HL-60 (cell line): ENCODE measurements at regions not wholly inside any gene's neighbourhood (a gene's known extent, or its start where the extent isn't known, plus 50 kb on each side); places are given as distances from the start of the nearest gene placed in this dataset.
"Not testable (repeated sequence)": the region's sequence is repeated elsewhere in the genome, so short reads cannot be mapped to it uniquely, and the experiment has no call there.

Source experiments
- DNase-seq, 2 experiments: peaks; one replicate each; pipeline ENCODE4 v3.0.0-alpha.2; 2010 to 2020; ENCODE audit warnings: low read depth in 1 of 2, low spot score in 1 of 2
- H3K27ac ChIP-seq: fragments of 250-450 bp; sonication (Bioruptor Pico); replicated peaks from 2 replicates; pipeline ENCODE4 v1.5.1; 2020; ENCODE audit warnings: mild to moderate bottlenecking, moderate library complexity
- H3K27me3 ChIP-seq: fragments of 250-450 bp; sonication (Bioruptor Pico); 2 replicates; pipeline ENCODE4 v1.5.1; 2021; ENCODE audit warnings: mild to moderate bottlenecking, moderate library complexity; ENCODE audit not compliant: insufficient read depth, poor library complexity, severe bottlenecking
- H3K4me3 ChIP-seq: replicated peaks from 2 replicates; pipeline ENCODE4 v1.5.1; 2011; ENCODE audit warnings: mild to moderate bottlenecking, control low read depth, low read length; ENCODE audit not compliant: insufficient read depth
- CTCF ChIP-seq: IDR thresholded peaks from one replicate; pipeline ENCODE4 v1.5.1; 2011; ENCODE audit warnings: low read length, control low read depth, inconsistent platforms; ENCODE audit not compliant: insufficient read depth
- GABPA ChIP-seq: IDR thresholded peaks from 2 replicates; pipeline ENCODE4 v1.6.1; 2012; ENCODE audit warnings: low read depth
- POLR2AphosphoS5 ChIP-seq: IDR thresholded peaks from 2 replicates; pipeline ENCODE4 v1.6.1; 2012; ENCODE audit warnings: low read depth
- REST ChIP-seq: IDR thresholded peaks from 2 replicates; pipeline ENCODE4 v1.6.1; 2012; ENCODE audit warnings: low read depth; ENCODE audit not compliant: insufficient replicate concordance
- SPI1 ChIP-seq: IDR thresholded peaks from 2 replicates; pipeline ENCODE4 v1.6.1; 2012; ENCODE audit warnings: low read depth, mild to moderate bottlenecking, borderline replicate concordance

DNA sequence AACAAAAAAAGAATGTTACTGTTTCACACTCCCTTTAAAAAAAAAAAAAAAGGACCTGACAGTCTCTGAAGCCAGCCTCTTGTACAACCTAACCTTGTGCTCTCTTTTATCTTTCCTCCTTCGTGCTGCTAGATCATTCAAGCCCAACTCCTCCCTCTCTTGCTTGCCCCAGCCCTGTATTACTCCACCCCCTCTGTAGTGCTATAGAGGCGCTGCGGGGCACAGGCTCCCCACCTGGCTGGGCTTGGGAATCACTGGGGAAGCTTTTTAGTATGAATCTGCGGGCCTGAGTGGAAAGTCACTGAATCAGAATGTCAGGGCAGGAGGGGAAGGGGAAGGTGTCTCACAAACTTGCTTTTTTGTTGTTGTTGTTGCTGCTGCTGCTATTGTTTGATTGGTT, 383.7 kb upstream of the CAMK1G start:
- Histone ChIP-seq H3K4me3 (no peak overlapping the region), H3K27ac (no peak overlapping the region)
- no peak for DNase-seq

GRCh38 chr1:209202321-209202720, 381.2 kb upstream of the CAMK1G start:
- not testable (repeated sequence) for H3K4me3 ChIP-seq, DNase-seq, H3K27me3 ChIP-seq, H3K27ac ChIP-seq

More for the DNA sequence above, 383.7 kb upstream of the CAMK1G start:
- no peak for TF ChIP-seq CTCF
- no peak for TF ChIP-seq REST
- TF ChIP-seq POLR2AphosphoS5 = no peak
- no peak for TF ChIP-seq SPI1
- TF ChIP-seq GABPA = no peak
- no peaks in the 10 kb centered on the region for H3K27me3 ChIP-seq

- no peak overlapping the region for H3K27ac ChIP-seq
- H3K4me3 ChIP-seq = no peak overlapping the region
- peaks cover 8% of the 10 kb centered on the region for H3K27me3 ChIP-seq
- no peak for TF ChIP-seq POLR2AphosphoS5
- peak; percentile 86 for TF ChIP-seq CTCF
- DNase-seq = peak; percentile 2 to 5
Observed at GRCh38 chr1:209202830-209203532, 380.5 kb upstream of the CAMK1G start.

- DNase-seq = no peak
- peaks cover 13% of the 10 kb centered on the region for H3K27me3 ChIP-seq
- H3K27ac ChIP-seq = no peak overlapping the region
- TF ChIP-seq SPI1 (no peak), CTCF (no peak), GABPA (no peak), REST (no peak)
- no peak overlapping the region for H3K4me3 ChIP-seq
Observed at GRCh38 chr1:209203533-209203895, 380.0 kb upstream of the CAMK1G start.
